ENCODE measurements at regions not wholly inside any gene's neighbourhood (a gene's known extent, or its start where the extent isn't known, plus 50 kb on each side); places are given as distances from the start of the nearest gene placed in this dataset.

- TF ChIP-seq CTCF (conservative IDR thresholded peaks at IDR 0.05 in 1 of 2, IDR thresholded peaks at IDR 0.05 in 1 of 2; ENCODE audit: extremely low read depth in 1 of 2, insufficient read depth in 1 of 2, low read depth in 1 of 2, low read length in 2 of 2) (no peak), EZH2 (IDR thresholded peaks at IDR 0.05; ENCODE audit: borderline replicate concordance, low read length) (no peak)
These were observed 118.2 kb upstream of the MSX2 start for GRCh38 chr5:174606153-174606552.

Measured in mammary epithelial cell (primary cell).